Glutamatergic neuron (in vitro differentiated cells): ENCODE measurements at regions not wholly inside any gene's neighbourhood (a gene's known extent, or its start where the extent isn't known, plus 50 kb on each side); places are given as distances from the start of the nearest gene placed in this dataset.

Experiments
- DNase-seq: peaks from one replicate; pipeline ENCODE4 v3.0.0; 2022
- H3K27ac Mint-ChIP-seq: one replicate; pipeline ENCODE4 v1.8.0; 2020; ENCODE audit warnings: mild to moderate bottlenecking, mixed read lengths, inconsistent platforms; ENCODE audit not compliant: unreplicated experiment
- H3K27me3 Mint-ChIP-seq: one replicate; pipeline ENCODE4 v1.8.0; 2020; ENCODE audit warnings: mild to moderate bottlenecking, moderate library complexity, mixed read lengths, inconsistent platforms; ENCODE audit not compliant: unreplicated experiment
- H3K36me3 Mint-ChIP-seq: one replicate; pipeline ENCODE4 v1.8.0; 2020; ENCODE audit warnings: mild to moderate bottlenecking, mixed read lengths, inconsistent platforms; ENCODE audit not compliant: unreplicated experiment
- H3K4me1 Mint-ChIP-seq: one replicate; pipeline ENCODE4 v1.8.0; 2020; ENCODE audit warnings: mild to moderate bottlenecking, low read depth, mixed read lengths, inconsistent platforms; ENCODE audit not compliant: unreplicated experiment
- H3K4me3 Mint-ChIP-seq: one replicate; pipeline ENCODE4 v1.8.0; 2020; ENCODE audit warnings: mild to moderate bottlenecking, mixed read lengths, inconsistent platforms; ENCODE audit not compliant: unreplicated experiment
- H3K9me3 Mint-ChIP-seq: one replicate; pipeline ENCODE4 v1.8.0; 2020; ENCODE audit warnings: mild to moderate bottlenecking, moderate library complexity, mixed read lengths, inconsistent platforms; ENCODE audit not compliant: unreplicated experiment
- CTCF ChIP-seq: fragments of 200-600 bp; sonication (generic); IDR thresholded peaks from one replicate; pipeline ENCODE4 v1.5.0; 2021; ENCODE audit not compliant: partially characterized antibody, unreplicated experiment

- no peaks in the 10 kb centered on the region for H3K4me1 Mint-ChIP-seq
- no peaks in the 10 kb centered on the region for H3K27me3 Mint-ChIP-seq
- no peak for DNase-seq
- no peak for TF ChIP-seq CTCF
- H3K9me3 Mint-ChIP-seq: peaks cover 3% of the 10 kb centered on the region
- no peaks in the 10 kb centered on the region for H3K36me3 Mint-ChIP-seq
- no peak overlapping the region for H3K4me3 Mint-ChIP-seq
- no peak overlapping the region for H3K27ac Mint-ChIP-seq
Measured at GRCh38 chr12:127650626-127651025, 616.3 kb upstream of the TMEM132C start.

GRCh38 chr12:127652281-127652680 is 614.7 kb upstream of the TMEM132C start:
- no peaks in the 10 kb centered on the region for H3K27me3 Mint-ChIP-seq
- no peak for DNase-seq
- H3K36me3 Mint-ChIP-seq: no peaks in the 10 kb centered on the region
- TF ChIP-seq CTCF: no peak
- H3K27ac Mint-ChIP-seq: no peak overlapping the region
- no peak overlapping the region for H3K4me3 Mint-ChIP-seq
- no peaks in the 10 kb centered on the region for H3K4me1 Mint-ChIP-seq
- H3K9me3 Mint-ChIP-seq: peaks cover 5% of the 10 kb centered on the region

DNA sequence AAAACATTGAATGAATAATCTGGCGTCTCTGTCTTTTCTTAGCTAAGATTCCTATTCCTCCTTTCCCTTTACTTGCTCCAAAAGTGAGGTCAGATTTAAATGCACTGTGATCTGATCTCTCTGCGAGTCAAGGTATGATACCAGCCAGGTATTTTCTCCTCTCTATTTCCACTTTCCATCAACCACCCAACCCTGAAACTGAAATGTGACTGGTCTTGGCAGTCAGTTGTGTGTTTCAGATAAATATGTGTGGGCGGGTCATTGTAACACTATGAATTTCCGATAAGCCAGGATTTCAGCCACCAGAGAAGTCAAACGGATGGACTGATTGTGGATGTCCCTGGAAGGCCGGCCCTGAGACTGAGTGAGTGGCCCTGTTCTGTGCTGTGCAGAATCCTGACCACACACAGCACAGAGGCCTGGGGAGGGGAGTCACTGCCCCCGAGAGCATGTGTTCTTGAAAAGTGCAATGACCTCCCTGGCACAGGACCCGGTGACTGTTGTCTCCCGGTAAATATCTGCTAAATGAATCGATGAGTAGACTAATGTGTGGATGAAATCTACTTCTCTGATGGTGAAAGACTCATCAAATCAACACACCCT is 612.5 kb upstream of the TMEM132C start:
- Mint-ChIP-seq H3K27me3 (no peaks in the 10 kb centered on the region), H3K36me3 (no peaks in the 10 kb centered on the region), H3K9me3 (peaks cover 6% of the 10 kb centered on the region), H3K27ac (no peak overlapping the region), H3K4me3 (no peak overlapping the region), H3K4me1 (no peaks in the 10 kb centered on the region)
- TF ChIP-seq CTCF: no peak
- no peak for DNase-seq

DNA sequence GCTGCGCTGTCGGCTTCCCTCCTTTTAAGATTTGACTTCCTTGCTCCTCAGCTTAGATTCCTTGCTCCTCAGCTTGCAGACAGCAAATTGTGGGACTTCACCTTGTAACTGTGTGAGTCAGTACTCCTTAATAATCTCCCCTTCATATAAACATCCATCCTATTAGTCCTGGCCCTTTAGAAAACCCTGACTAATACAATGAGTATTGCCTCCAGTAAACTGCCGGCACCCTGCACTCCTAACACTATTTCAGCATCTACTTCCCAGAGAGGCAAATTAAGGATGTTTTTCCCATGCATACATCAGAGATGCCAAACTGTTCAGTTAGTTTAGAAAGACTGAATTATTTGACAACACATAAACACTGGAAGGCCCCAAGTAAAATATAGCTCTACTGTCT is 611.3 kb upstream of the TMEM132C start:
- H3K27me3 Mint-ChIP-seq: no peaks in the 10 kb centered on the region
- H3K27ac Mint-ChIP-seq: no peak overlapping the region
- no peaks in the 10 kb centered on the region for H3K4me1 Mint-ChIP-seq
- TF ChIP-seq CTCF: no peak
- H3K4me3 Mint-ChIP-seq: no peak overlapping the region
- no peaks in the 10 kb centered on the region for H3K36me3 Mint-ChIP-seq
- peaks cover 6% of the 10 kb centered on the region for H3K9me3 Mint-ChIP-seq
- no peak for DNase-seq

GRCh38 chr12:127656266-127656665 is 610.7 kb upstream of the TMEM132C start:
- Mint-ChIP-seq H3K27ac (no peak overlapping the region), H3K4me1 (peaks cover 4% of the 10 kb centered on the region), H3K4me3 (no peak overlapping the region), H3K9me3 (peaks cover 6% of the 10 kb centered on the region), H3K27me3 (no peaks in the 10 kb centered on the region), H3K36me3 (no peaks in the 10 kb centered on the region)
- no peak for TF ChIP-seq CTCF
- DNase-seq: no peak
